Body of pancreas (tissue), 4 donors: ENCODE measurements at regions not wholly inside any gene's neighbourhood (a gene's known extent, or its start where the extent isn't known, plus 50 kb on each side); places are given as distances from the start of the nearest gene placed in this dataset.
"Not testable (repeated sequence)": the region's sequence is repeated elsewhere in the genome, so short reads cannot be mapped to it uniquely, and the experiment has no call there.

Source experiments
- ATAC-seq: fragments of 150-250 bp; one replicate; pipeline ENCODE4 v1.9.1; 2016
- DNase-seq, 4 donors: peaks; one replicate each; pipeline ENCODE4 v3.0.0-alpha.2; 2019
- H3K27ac ChIP-seq, 4 donors: fragments of 200-600 bp; sonication (generic); 1 replicate in 3 of 4; 2 replicates in 1 of 4; pipeline versions ENCODE4 v1.5.1 to v1.6.1; 2016 to 2019; ENCODE audit warnings: mild to moderate bottlenecking in 1 of 4, mixed read lengths in 1 of 4, moderate library complexity in 1 of 4
- H3K27me3 ChIP-seq, 2 donors: fragments of 200-600 bp; sonication (generic); one replicate each; pipeline ENCODE4 v1.6.0; 2016; ENCODE audit warnings: mild to moderate bottlenecking in 1 of 2
- H3K36me3 ChIP-seq, 2 donors: fragments of 200-600 bp; sonication (generic); replicated peaks in 1 of 2; 2 replicates each; pipeline ENCODE4 v1.5.1; 2016; ENCODE audit warnings: low read depth in 2 of 2; ENCODE audit not compliant: insufficient read depth in 1 of 2
- H3K4me1 ChIP-seq: fragments of 200-600 bp; sonication (generic); one replicate; pipeline ENCODE4 v1.6.0; 2016
- H3K4me3 ChIP-seq, 2 donors: fragments of 200-600 bp; sonication (generic); 1 replicate in 1 of 2; 2 replicates in 1 of 2; pipeline ENCODE4 v1.5.1; 2016 to 2019
- H3K9me3 ChIP-seq, 3 donors: fragments of 200-600 bp; sonication (generic); 1 replicate in 2 of 3; 2 replicates in 1 of 3; pipeline ENCODE4 v1.5.1; 2016
- CTCF ChIP-seq, 7 experiments: fragments of 450-650 bp in 4 of 7; fragments of 200-600 bp in 3 of 7; sonication (generic) in 3 of 7; IDR thresholded peaks; one replicate each; pipeline ENCODE4 v1.5.1; 2016 to 2019; ENCODE audit warnings: antibody characterized with exemption in 7 of 7
- POLR2A ChIP-seq, 3 donors: fragments of 450-650 bp; IDR thresholded peaks; one replicate each; pipeline ENCODE4 v1.6.1; 2016; ENCODE audit warnings: antibody characterized with exemption in 3 of 3, mild to moderate bottlenecking in 2 of 3
- WGBS, 2 donors: methylation state at CpG; one replicate each; pipeline ENCODE4 v1.1.5; 2017; 5-methylcytosine and 5-hydroxymethylcytosine counted together
- intact Hi-C: fragments of 100-400 bp; cut with DNase I; formaldehyde crosslinking; loops from one replicate; pipeline ENCODE4 v1.15.1; 2023

- Histone ChIP-seq H3K27me3 (no peaks in the 10 kb centered on the region), H3K27ac (no peak overlapping the region), H3K4me3 (no peak overlapping the region), H3K36me3 (no peaks in the 10 kb centered on the region), H3K9me3 (no peaks in the 10 kb centered on the region), H3K4me1 (peaks cover 4% of the 10 kb centered on the region)
- intact Hi-C loops = no loop called here
- WGBS, 2 donors = 74 to 86% methylated on average over 6 of the region's 6 CpGs
- ATAC-seq = no peak
- DNase-seq = no peak
- TF ChIP-seq CTCF (IDR thresholded peaks at IDR 0.05) (no peak), POLR2A (IDR thresholded peaks at IDR 0.05) (no peak)
Observed at GRCh38 chr7:13021566-13022300, 334.3 kb downstream of the ARL4A start.

- H3K27ac ChIP-seq = no peak overlapping the region
- no peaks in the 10 kb centered on the region for H3K27me3 ChIP-seq
- 34 to 49% methylated on average over 1 of the region's 1 CpG for WGBS, 2 donors
- ATAC-seq (no peak), DNase-seq (no peak)
- intact Hi-C loops = no loop called here
- H3K36me3 ChIP-seq = no peaks in the 10 kb centered on the region
- no peaks in the 10 kb centered on the region for H3K9me3 ChIP-seq
- H3K4me3 ChIP-seq = no peak overlapping the region
- H3K4me1 ChIP-seq = peaks cover 4% of the 10 kb centered on the region
- TF ChIP-seq CTCF (IDR thresholded peaks at IDR 0.05) (no peak), POLR2A (IDR thresholded peaks at IDR 0.05) (no peak)
Observed at GRCh38 chr7:13024121-13024674, 336.8 kb downstream of the ARL4A start.

GRCh38 chr7:13025043-13025442 is 337.6 kb downstream of the ARL4A start:
- intact Hi-C loops, ATAC-seq, DNase-seq, H3K27me3 ChIP-seq, H3K36me3 ChIP-seq, H3K4me3 ChIP-seq, H3K27ac ChIP-seq, H3K4me1 ChIP-seq, H3K9me3 ChIP-seq: not testable (repeated sequence)
- WGBS, 2 donors = 78 to 79% methylated on average over 2 to 3 of the region's 3 CpGs

GRCh38 chr7:13027321-13027720 is 339.9 kb downstream of the ARL4A start:
- Histone ChIP-seq H3K27ac (no peak overlapping the region), H3K4me3 (no peak overlapping the region), H3K9me3 (no peaks in the 10 kb centered on the region), H3K4me1 (peaks cover 4% of the 10 kb centered on the region), H3K36me3 (no peaks in the 10 kb centered on the region), H3K27me3 (no peaks in the 10 kb centered on the region)
- TF ChIP-seq CTCF (IDR thresholded peaks at IDR 0.05) = no peak
- intact Hi-C loops = no loop called here
- no peak for DNase-seq
- WGBS, 2 donors = 78 to 86% methylated on average over 2 of the region's 2 CpGs
- no peak for ATAC-seq

- H3K27ac ChIP-seq = no peak overlapping the region
- 51 to 60% methylated on average over 4 of the region's 4 CpGs for WGBS, 2 donors
- no peak for ATAC-seq
- intact Hi-C loops = no loop called here
- H3K4me3 ChIP-seq = no peak overlapping the region
- H3K36me3 ChIP-seq = no peaks in the 10 kb centered on the region
- no peaks in the 10 kb centered on the region for H3K27me3 ChIP-seq
- H3K4me1 ChIP-seq = peaks cover 4% of the 10 kb centered on the region
- H3K9me3 ChIP-seq = no peaks in the 10 kb centered on the region
- DNase-seq = no peak
- TF ChIP-seq CTCF (IDR thresholded peaks at IDR 0.05) (no peak), POLR2A (IDR thresholded peaks at IDR 0.05) (no peak)
Observed at GRCh38 chr7:13028036-13028824, 340.8 kb downstream of the ARL4A start.
